Sciatic nerve (tissue), 2 donors: ENCODE measurements at regions not wholly inside any gene's neighbourhood (a gene's known extent, or its start where the extent isn't known, plus 50 kb on each side); places are given as distances from the start of the nearest gene placed in this dataset.
A peak's percentile ranks its signal among the peaks of the same experiment; 100 is the strongest.

Experiments used
- ATAC-seq: fragments of 200-7000 bp; cut with Tn5 transposase; one replicate; pipeline ENCODE4 v1.9.1; 2020; ENCODE audit warnings: mild to moderate bottlenecking, moderate library complexity
- DNase-seq: peaks from one replicate; pipeline ENCODE4 v3.0.0-alpha.2; 2020; ENCODE audit warnings: low spot score
- intact Hi-C: fragments of 100-400 bp; cut with DNase I; formaldehyde crosslinking; loops from one replicate; pipeline ENCODE4 v1.14.2; 2022
- donor health status: DM: no; HTN: no; CAD: no.
- donor health status: DM: no; HTN: no; CAD: no.

GRCh38 chr10:33103863-33104379 is 145.9 kb upstream of the ITGB1 start:
- DNase-seq (no peak), ATAC-seq (no peak)
- intact Hi-C loops: no loop called here

- DNase-seq (no peak), ATAC-seq (no peak)
- intact Hi-C loops: no loop called here
Observed at GRCh38 chr10:33102071-33102470, 144.0 kb upstream of the ITGB1 start.

GRCh38 chr10:33101392-33101787 is 143.4 kb upstream of the ITGB1 start:
- intact Hi-C loops: no loop called here
- DNase-seq (no peak), ATAC-seq (no peak)

- intact Hi-C loops: no loop called here
- ATAC-seq: no peak
- DNase-seq: no peak
Observed at GRCh38 chr10:33100781-33101391, 142.9 kb upstream of the ITGB1 start.

- ATAC-seq (no peak), DNase-seq (no peak)
- intact Hi-C loops: no loop called here
Observed at GRCh38 chr10:33099748-33100147, 141.7 kb upstream of the ITGB1 start.

GRCh38 chr10:33098951-33099663 is 141.1 kb upstream of the ITGB1 start:
- ATAC-seq (no peak), DNase-seq (no peak)
- intact Hi-C loops: no loop called here

- ATAC-seq: no peak
- no peak for DNase-seq
- intact Hi-C loops: no loop called here
Observed at GRCh38 chr10:33095867-33096815, 138.1 kb upstream of the ITGB1 start.

- ATAC-seq (peak; percentile 70), DNase-seq (no peak)
- intact Hi-C loops: no loop called here
Observed at GRCh38 chr10:33094263-33095051, 136.4 kb upstream of the ITGB1 start.

GRCh38 chr10:33093362-33093761 is 135.3 kb upstream of the ITGB1 start:
- intact Hi-C loops: no loop called here
- no peak for DNase-seq
- ATAC-seq: no peak

- no peak for DNase-seq
- ATAC-seq: no peak
- intact Hi-C loops: no loop called here
Observed at GRCh38 chr10:33092596-33092995, 134.6 kb upstream of the ITGB1 start.

- intact Hi-C loops: no loop called here
- no peak for DNase-seq
- ATAC-seq: no peak
Observed at GRCh38 chr10:33091201-33091600, 133.2 kb upstream of the ITGB1 start.

GRCh38 chr10:33088990-33089389 is 131.0 kb upstream of the ITGB1 start:
- ATAC-seq: no peak

GRCh38 chr10:33087922-33088321 is 129.9 kb upstream of the ITGB1 start:
- DNase-seq (no peak), ATAC-seq (no peak)
- intact Hi-C loops: no loop called here

More at GRCh38 chr10:33088990-33089389, 131.0 kb upstream of the ITGB1 start:
- intact Hi-C loops: no loop called here
- DNase-seq: no peak

- DNase-seq: no peak
- intact Hi-C loops: no loop called here
- ATAC-seq: no peak
Observed at GRCh38 chr10:33087152-33087551, 129.1 kb upstream of the ITGB1 start.

- no peak for DNase-seq
- intact Hi-C loops: no loop called here
- no peak for ATAC-seq
Observed at GRCh38 chr10:33086100-33086499, 128.1 kb upstream of the ITGB1 start.

- DNase-seq (no peak), ATAC-seq (no peak)
- intact Hi-C loops: no loop called here
Observed at GRCh38 chr10:33085313-33085833, 127.3 kb upstream of the ITGB1 start.

- intact Hi-C loops: no loop called here
- no peak for ATAC-seq
- no peak for DNase-seq
Observed at GRCh38 chr10:33084453-33084852, 126.4 kb upstream of the ITGB1 start.

- intact Hi-C loops: no loop called here
Observed at GRCh38 chr10:33082373-33082895, 124.4 kb upstream of the ITGB1 start.

More at GRCh38 chr10:33082373-33082895, 124.4 kb upstream of the ITGB1 start:
- DNase-seq (no peak), ATAC-seq (no peak)
